Endometrium (tissue), 2 donors: ENCODE measurements at regions not wholly inside any gene's neighbourhood (a gene's known extent, or its start where the extent isn't known, plus 50 kb on each side); places are given as distances from the start of the nearest gene placed in this dataset.
A peak's percentile ranks its signal among the peaks of the same experiment; 100 is the strongest.
"Not testable (repeated sequence)": the region's sequence is repeated elsewhere in the genome, so short reads cannot be mapped to it uniquely, and the experiment has no call there.

Experiments used
- FAIRE-seq: peaks from 2 replicates; lab custom pipeline; 2012; peaks lifted over from hg19 to GRCh38; lab: Jason Lieb, UNC
- donor health status: control.
- donor health status: control.

GRCh38 chr10:6734286-6734685 lies 154.2 kb upstream of the PRKCQ start:
- FAIRE-seq, result no peak

GRCh38 chr10:6729861-6730344 lies 149.8 kb upstream of the PRKCQ start:
- FAIRE-seq, result no peak

GRCh38 chr10:6729071-6729774 lies 149.1 kb upstream of the PRKCQ start:
- FAIRE-seq, result no peak

DNA sequence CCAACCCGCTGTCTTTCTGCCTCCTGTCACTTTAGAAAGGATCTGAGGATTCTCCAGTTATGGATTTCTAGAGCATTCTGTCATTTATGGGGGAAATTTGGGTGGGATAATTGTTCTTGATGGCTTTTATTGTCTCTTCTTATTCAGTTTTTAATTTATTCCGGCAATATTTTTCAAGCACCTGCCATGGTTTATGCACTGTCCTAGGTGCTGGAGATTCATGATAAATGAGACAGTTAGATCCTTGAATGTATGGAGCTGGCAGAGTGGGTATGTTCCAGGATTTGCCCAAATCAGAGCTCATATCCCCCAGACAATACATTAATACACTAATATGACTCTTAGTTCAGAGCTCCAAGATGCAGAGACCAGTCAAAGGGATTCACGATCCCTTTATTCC lies 146.8 kb upstream of the PRKCQ start:
- no peak for FAIRE-seq

- no peak for FAIRE-seq
Measured at GRCh38 chr10:6722616-6723004, 142.5 kb upstream of the PRKCQ start.

DNA sequence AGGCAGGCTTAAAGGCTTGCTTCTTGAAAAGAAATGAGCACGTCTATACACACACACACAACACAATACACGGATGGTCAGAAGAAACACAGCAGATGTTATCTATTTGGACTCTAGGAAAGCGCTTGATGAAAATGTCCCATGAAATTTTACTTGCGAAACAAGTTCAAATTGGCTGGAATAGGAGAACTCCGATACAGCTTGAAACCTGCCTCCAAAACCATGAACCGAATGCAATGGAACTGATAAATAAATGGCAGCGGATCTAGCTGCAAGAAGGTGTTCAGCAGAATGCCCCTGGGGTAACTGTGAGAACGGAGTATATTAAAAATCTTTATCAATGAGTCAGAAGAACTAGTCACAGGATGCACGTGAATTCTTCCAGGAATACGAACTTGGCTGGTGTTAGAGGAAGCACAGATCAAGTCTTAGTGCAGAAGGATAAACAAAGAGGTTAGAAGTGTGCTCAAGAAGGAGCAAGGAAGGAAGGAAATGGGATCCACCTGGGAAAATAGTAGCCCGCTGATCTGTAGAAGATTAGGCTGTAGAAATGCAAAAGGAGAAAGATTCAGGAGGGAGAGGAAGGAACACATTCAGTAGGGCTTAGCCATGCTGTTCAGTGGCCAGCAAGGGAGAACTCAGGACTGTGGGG lies 142.0 kb upstream of the PRKCQ start:
- no peak for FAIRE-seq

DNA sequence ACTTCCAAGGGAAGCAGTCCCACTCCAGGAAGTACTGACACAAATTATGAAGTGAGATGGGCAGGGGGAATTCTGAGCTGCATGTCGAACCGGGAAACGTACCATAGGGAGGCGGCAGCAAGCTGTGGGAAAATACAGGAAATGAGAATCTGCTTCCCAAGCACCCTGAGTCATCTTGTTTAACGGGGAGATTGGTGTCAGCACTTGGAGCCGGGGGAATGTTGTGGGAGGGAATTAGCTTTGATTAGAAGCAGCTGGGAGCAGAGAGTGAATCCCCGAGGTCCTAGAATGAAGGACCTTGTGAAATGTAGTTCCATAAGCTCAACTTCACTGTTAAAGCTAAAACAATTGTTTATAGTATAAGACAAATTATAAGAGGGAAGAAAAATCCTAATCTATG lies 141.4 kb upstream of the PRKCQ start:
- peak; percentile 79 for FAIRE-seq

GRCh38 chr10:6719561-6719960 lies 139.5 kb upstream of the PRKCQ start:
- no peak for FAIRE-seq

DNA sequence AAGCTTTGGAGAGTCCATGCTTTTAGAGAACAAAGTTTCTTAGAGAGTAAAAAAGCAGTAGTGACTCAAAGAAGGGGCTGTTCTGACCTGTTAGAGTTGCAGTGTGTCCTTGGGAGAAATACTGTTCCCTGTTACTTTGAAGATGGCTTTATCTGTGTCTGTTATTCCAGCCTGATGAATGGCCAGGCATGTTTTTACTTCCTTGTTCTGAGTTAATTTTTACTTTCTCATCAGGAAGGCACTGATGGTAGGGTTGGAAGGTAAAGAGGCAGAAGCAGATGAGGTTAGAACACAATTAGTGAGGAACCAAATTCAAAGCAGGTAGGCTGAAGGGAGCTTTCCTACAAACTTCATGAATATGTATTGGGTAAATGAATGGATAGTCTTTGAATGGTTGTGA lies 138.5 kb upstream of the PRKCQ start:
- FAIRE-seq, result no peak

- no peak for FAIRE-seq
Measured at GRCh38 chr10:6716516-6716915, 136.4 kb upstream of the PRKCQ start.

DNA sequence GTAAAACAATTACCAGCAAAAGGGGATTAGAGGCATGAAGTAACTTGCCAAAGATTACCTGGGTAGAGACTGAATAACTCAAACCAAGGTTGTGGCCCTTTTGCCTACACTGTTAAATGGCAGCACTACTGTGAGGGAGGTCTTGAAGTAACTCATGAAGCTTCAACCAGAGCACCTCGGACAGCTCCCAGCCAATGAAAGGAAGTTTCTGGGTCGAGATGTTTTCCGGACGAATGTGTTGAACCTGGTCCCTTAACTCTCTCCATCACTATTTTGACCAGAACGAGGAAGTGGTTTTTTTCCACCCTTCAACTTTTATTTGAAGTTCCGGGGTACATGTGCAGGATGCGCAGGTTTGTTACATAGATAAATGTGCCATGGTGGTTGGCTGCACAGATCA lies 133.6 kb upstream of the PRKCQ start:
- no peak for FAIRE-seq

- FAIRE-seq, result no peak
Measured at GRCh38 chr10:6713120-6713519, 133.0 kb upstream of the PRKCQ start.

DNA sequence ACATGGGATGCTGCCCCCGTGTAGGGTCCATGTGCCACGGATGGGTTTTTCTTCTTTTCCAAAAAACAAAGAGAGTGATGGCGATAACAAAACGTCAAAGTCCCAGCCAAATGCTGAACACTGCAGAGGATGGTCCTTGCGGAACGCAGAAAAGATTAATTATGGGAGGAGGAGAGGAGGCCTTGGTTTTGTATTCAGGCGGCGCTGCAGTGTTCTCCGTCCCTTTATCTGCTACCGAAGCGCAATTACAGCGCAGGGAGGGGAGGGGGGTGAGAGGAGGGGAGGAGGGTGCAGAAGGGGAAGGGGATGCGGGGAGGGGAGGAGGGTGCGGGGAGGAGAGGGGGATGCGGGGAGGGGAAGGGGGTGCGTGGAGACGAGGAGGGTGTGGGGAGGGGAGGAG lies 131.8 kb upstream of the PRKCQ start:
- no peak for FAIRE-seq

- FAIRE-seq, result no peak
Measured at GRCh38 chr10:6711408-6711841, 131.3 kb upstream of the PRKCQ start.

- FAIRE-seq, result no peak
Measured at GRCh38 chr10:6707352-6707751, 127.3 kb upstream of the PRKCQ start.

DNA sequence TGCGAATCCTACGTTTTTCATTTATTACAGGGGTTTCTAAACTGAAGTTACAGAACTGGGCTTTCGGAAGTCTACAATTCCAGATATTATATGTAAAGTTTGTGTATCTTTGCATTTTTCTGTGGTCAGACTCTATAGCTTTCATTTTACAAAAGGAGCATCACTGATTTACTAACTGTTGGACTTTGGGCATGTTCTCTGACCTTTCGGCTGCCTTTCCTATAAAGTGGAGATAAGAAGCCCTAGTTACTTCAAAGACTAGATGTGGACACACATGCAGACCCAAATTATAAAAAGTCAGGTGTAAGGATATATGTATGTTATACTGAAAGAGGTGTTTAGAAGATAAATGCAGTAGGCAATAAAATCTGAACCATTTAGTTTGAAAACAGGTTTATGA lies 126.6 kb upstream of the PRKCQ start:
- no peak for FAIRE-seq

DNA sequence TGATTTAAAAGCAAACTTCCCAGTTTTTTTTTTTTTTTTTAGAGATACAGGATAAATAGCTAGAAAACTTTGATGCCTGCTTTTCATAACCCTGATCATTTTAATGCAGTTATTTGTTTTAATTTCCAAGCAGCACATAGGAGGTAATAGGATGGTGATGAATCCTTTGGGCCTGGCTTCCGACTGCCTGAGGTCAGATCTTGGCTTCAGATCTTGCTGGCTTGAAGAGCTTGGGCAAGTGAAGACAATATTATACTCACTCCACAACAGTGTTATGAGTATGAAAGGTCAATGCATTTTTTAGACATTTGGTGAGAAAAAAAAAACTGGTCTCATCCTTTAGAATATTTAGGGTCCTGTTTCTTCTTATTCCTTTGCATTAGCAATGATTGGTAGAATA lies 124.8 kb upstream of the PRKCQ start:
- no peak for FAIRE-seq

GRCh38 chr10:6702833-6703232 lies 122.8 kb upstream of the PRKCQ start:
- not testable (repeated sequence) for FAIRE-seq

- no peak for FAIRE-seq
Measured at GRCh38 chr10:6702030-6702429, 122.0 kb upstream of the PRKCQ start.

GRCh38 chr10:6701289-6701688 lies 121.2 kb upstream of the PRKCQ start:
- FAIRE-seq, result no peak

DNA sequence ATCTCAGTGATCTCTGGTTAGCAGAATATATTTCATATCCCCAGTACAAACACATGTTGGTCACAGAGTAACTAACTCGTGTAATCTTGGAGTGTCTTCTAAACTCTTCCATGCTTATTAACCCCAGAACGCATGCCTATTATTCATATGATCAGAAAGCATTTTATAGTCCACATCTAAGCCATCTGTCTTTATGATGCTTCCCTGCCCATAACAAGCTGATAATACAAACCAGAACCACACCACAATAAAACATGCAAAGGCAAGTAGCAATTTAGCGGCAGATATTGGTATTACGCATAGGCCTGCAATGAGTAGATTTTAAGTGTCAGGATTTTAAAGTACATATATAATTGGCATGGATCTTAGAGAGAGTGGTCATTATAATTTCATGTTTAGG lies 120.0 kb upstream of the PRKCQ start:
- FAIRE-seq, result no peak

DNA sequence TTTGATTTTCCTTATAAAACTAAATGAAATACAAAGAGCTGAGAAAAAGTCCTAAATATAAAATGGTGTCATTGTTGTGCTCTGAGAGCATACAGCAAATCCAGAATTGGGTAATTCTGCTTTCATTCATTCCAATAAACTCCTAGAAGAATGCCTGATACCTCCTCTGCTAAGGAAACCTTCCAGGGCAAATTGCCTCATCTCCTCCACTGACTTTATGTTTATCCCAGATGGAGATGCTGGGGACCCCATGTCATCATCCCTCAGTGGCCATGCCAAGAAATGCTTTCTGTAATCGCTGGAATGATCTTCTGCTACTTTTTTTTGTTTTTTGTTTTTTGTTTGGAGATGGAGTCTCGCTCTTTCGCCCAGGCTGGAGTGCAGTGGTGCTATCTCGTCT lies 119.3 kb upstream of the PRKCQ start:
- no peak for FAIRE-seq

- no peak for FAIRE-seq
Measured at GRCh38 chr10:6695519-6695918, 115.4 kb upstream of the PRKCQ start.
